Right lobe of liver (tissue), 6 donors: ENCODE measurements at regions not wholly inside any gene's neighbourhood (a gene's known extent, or its start where the extent isn't known, plus 50 kb on each side); places are given as distances from the start of the nearest gene placed in this dataset.

ENCODE experiments used
- ATAC-seq, 4 donors: fragments of 200-7000 bp; cut with Tn5 transposase; one replicate each; pipeline ENCODE4 v1.9.1; 2020; ENCODE audit warnings: mild to moderate bottlenecking in 4 of 4, moderate library complexity in 4 of 4
- DNase-seq, 3 donors: peaks; one replicate each; pipeline ENCODE4 v3.0.0-alpha.2; 2020
- H3K27ac ChIP-seq, 3 donors: fragments of 200-600 bp; one replicate each; pipeline ENCODE4 v1.8.0; 2022
- H3K27me3 ChIP-seq, 2 donors: fragments of 200-600 bp; one replicate each; pipeline ENCODE4 v1.8.0; 2022
- H3K36me3 ChIP-seq, 4 donors: fragments of 200-600 bp; sonication (generic) in 1 of 4; one replicate each; pipeline versions ENCODE4 v1.5.1 to v1.8.0; 2017 to 2022; ENCODE audit warnings: control low read depth in 1 of 4
- H3K4me1 ChIP-seq, 4 donors: fragments of 200-600 bp; sonication (generic) in 1 of 4; one replicate each; pipeline versions ENCODE4 v1.5.1 to v1.8.0; 2017 to 2022; ENCODE audit warnings: control low read depth in 1 of 4
- H3K4me3 ChIP-seq, 3 donors: fragments of 200-600 bp; one replicate each; pipeline ENCODE4 v1.8.0; 2022
- H3K9me3 ChIP-seq, 4 donors: fragments of 200-600 bp; sonication (generic) in 1 of 4; one replicate each; pipeline versions ENCODE4 v1.5.1 to v1.8.0; 2017 to 2022; ENCODE audit warnings: control low read depth in 1 of 4
- CTCF ChIP-seq, 4 donors: fragments of 200-600 bp in 3 of 4; fragments of 450-650 bp in 1 of 4; IDR thresholded peaks; one replicate each; pipeline versions ENCODE4 v1.5.1 to v1.8.0; 2016 to 2022; ENCODE audit warnings: antibody characterized with exemption in 4 of 4, mild to moderate bottlenecking in 2 of 4
- POLR2A ChIP-seq: fragments of 450-650 bp; IDR thresholded peaks from one replicate; pipeline ENCODE4 v1.6.1; 2017; ENCODE audit warnings: antibody characterized with exemption, mild to moderate bottlenecking
- WGBS: methylation state at CpG from one replicate; pipeline ENCODE4 v1.1.6; 2018; ENCODE audit warnings: low coverage, low lambda C conversion rate; ENCODE audit not compliant: insufficient coverage; ENCODE audit errors: missing lambda C conversion rate; 5-methylcytosine and 5-hydroxymethylcytosine counted together
- intact Hi-C, 2 donors: fragments of 100-400 bp; cut with DNase I; formaldehyde crosslinking; loops; one replicate each; pipeline versions ENCODE4 v1.11.2 to v1.14.1; 2022
- donor health status: DM: no; HTN: yes; CAD: no.
- donor health status: DM: no; HTN: no; CAD: no.
- donor health status: DM: no; HTN: no; CAD: no.
- donor health status: DM: no; HTN: yes; CAD: no.
- donor health status: DM: no; HTN: yes; CAD: no.

DNA sequence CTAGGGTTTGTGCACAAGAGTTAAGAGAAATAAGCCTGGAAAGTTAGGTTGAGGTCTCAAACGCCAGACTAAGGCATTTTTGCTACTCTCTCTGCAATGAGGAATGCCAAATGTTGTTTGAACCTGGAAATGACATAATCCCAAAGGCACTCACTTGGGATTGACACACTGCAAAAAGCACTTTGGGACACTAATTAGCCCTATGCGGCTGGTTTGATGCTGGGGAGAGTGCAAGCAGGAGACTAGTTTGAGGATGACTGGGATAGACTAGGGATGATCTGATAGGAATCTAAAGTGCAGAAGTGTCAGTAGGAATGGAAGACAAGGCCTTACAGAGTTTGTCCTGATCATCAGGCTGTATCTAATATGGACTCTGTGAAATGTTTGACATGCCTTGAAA, 469.0 kb downstream of the SLC4A3 start:
- Histone ChIP-seq H3K9me3 (no peaks in the 10 kb centered on the region), H3K27ac (no peak overlapping the region), H3K36me3 (no peaks in the 10 kb centered on the region), H3K27me3 (no peaks in the 10 kb centered on the region), H3K4me1 (no peaks in the 10 kb centered on the region), H3K4me3 (no peak overlapping the region)
- TF ChIP-seq POLR2A: no peak
- no peak for TF ChIP-seq CTCF (IDR thresholded peaks at IDR 0.05)
- intact Hi-C loops: no loop called here
- DNase-seq (no peak), ATAC-seq (no peak)
- WGBS: 38% methylated on average over 2 of the region's 2 CpGs

GRCh38 chr2:220101980-220102379, 474.6 kb downstream of the SLC4A3 start:
- Histone ChIP-seq H3K4me3 (no peak overlapping the region), H3K27me3 (no peaks in the 10 kb centered on the region), H3K9me3 (no peaks in the 10 kb centered on the region), H3K27ac (no peak overlapping the region), H3K36me3 (no peaks in the 10 kb centered on the region), H3K4me1 (no peaks in the 10 kb centered on the region)
- intact Hi-C loops: no loop called here
- DNase-seq: no peak
- TF ChIP-seq CTCF (IDR thresholded peaks at IDR 0.05) (no peak), POLR2A (no peak)
- no peak for ATAC-seq
- 30% methylated on average over 6 of the region's 6 CpGs for WGBS

DNA sequence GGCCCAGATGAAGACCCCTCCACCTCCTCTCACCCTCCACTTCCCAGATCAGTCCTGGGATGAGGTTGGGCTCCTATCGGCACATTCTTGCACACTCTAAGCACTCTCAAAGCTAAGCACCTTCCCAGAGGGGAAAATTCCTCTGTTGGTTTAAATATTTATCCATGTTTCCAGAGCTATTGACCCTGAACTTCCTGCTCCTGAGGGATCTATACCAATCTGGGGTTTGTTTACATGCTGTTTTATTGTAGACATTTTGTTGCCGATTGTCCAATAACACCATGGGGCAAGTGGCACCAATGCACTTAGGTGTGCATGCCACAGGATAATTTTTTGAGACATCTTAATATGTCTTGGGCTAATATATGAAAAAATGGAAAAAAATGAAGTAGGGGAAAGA, 476.2 kb downstream of the SLC4A3 start:
- Histone ChIP-seq H3K27me3 (no peaks in the 10 kb centered on the region), H3K27ac (no peak overlapping the region), H3K4me1 (no peaks in the 10 kb centered on the region), H3K9me3 (no peaks in the 10 kb centered on the region), H3K4me3 (no peak overlapping the region), H3K36me3 (no peaks in the 10 kb centered on the region)
- 29% methylated on average over 1 of the region's 2 CpGs for WGBS
- DNase-seq: no peak
- no peak for ATAC-seq
- intact Hi-C loops: no loop called here
- TF ChIP-seq POLR2A (no peak), CTCF (IDR thresholded peaks at IDR 0.05) (no peak)

- H3K9me3 ChIP-seq: no peaks in the 10 kb centered on the region
- no peak for DNase-seq
- no peaks in the 10 kb centered on the region for H3K27me3 ChIP-seq
- intact Hi-C loops: no loop called here
- no peak overlapping the region for H3K27ac ChIP-seq
- no peak for ATAC-seq
- no peak overlapping the region for H3K4me3 ChIP-seq
- H3K36me3 ChIP-seq: no peaks in the 10 kb centered on the region
- WGBS: 31% methylated on average over 7 of the region's 7 CpGs
- H3K4me1 ChIP-seq: no peaks in the 10 kb centered on the region
- TF ChIP-seq CTCF (IDR thresholded peaks at IDR 0.05) (no peak), POLR2A (no peak)
Observed at GRCh38 chr2:220104871-220105351, 477.5 kb downstream of the SLC4A3 start.

GRCh38 chr2:220106065-220106464, 478.6 kb downstream of the SLC4A3 start:
- intact Hi-C loops: no loop called here
- H3K9me3 ChIP-seq: no peaks in the 10 kb centered on the region
- DNase-seq (no peak), ATAC-seq (no peak)
- WGBS: 40% methylated on average over 2 of the region's 2 CpGs
- no peak overlapping the region for H3K27ac ChIP-seq
- H3K27me3 ChIP-seq: no peaks in the 10 kb centered on the region
- H3K4me3 ChIP-seq: no peak overlapping the region
- TF ChIP-seq POLR2A (no peak), CTCF (IDR thresholded peaks at IDR 0.05) (no peak)
- no peaks in the 10 kb centered on the region for H3K4me1 ChIP-seq
- H3K36me3 ChIP-seq: no peaks in the 10 kb centered on the region
